ENCODE measurements at regions not wholly inside any gene's neighbourhood (a gene's known extent, or its start where the extent isn't known, plus 50 kb on each side); places are given as distances from the start of the nearest gene placed in this dataset.

DNA sequence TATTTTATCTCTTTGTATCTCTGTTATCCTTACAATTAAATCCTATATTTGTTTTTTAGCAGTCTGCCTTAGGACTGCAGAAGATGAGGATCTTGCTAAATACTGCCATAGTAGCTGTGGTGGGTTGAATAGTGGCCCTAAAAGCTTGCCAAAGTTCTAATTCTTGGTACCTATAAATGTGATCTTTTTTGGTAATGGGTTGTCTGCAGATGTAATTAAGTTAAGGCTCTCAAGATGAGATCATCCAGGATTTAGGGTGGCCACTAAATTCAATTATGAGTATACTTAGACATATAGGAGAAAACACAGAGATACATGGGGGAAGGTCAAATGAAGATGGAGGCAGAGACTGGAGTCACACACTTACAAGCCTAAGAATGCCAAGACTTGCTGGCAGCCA lies 1753.7 kb downstream of the RPA4 start:
- no peak overlapping the region for H2BK5ac ChIP-seq (ENCODE audit: low read depth, low read length, poor library complexity, severe bottlenecking)
- no peak overlapping the region for H4K8ac ChIP-seq (ENCODE audit: low read depth in 2 of 2, low read length in 2 of 2)
- no peak overlapping the region for H3K14ac ChIP-seq (replicated peaks; ENCODE audit: low read depth, low read length)
- intact Hi-C loops (cut with micrococcal nuclease), result no loop called here
- no peak overlapping the region for H3K9ac ChIP-seq (ENCODE audit: low read depth, low read length)
- H4K91ac ChIP-seq (ENCODE audit: insufficient read depth, low read depth, low read length), result no peak overlapping the region
- no peaks in the 10 kb centered on the region for H3K4me1 ChIP-seq (ENCODE audit: control insufficient read depth, insufficient read depth, low read length)
- POLR2A ChIA-PET (ENCODE audit: unreplicated experiment), result no interaction called here
- CTCF ChIA-PET, result no interaction called here
- H2BK15ac ChIP-seq (ENCODE audit: low read depth, low read length), result no peak overlapping the region
- H3K9me3 ChIP-seq (ENCODE audit: control insufficient read depth, insufficient read depth, low read length), result 0 out of 2 replicates have a peak, but pooled peaks cover 2% of the 10 kb centered on the region
- no peak overlapping the region for H3K27ac ChIP-seq (ENCODE audit: insufficient read depth, low read length)
- no TSS peak for BruUV-seq (replicated peaks)
- in situ Hi-C loops (cut with MboI; ENCODE audit: low sequenced_read_pairs), result no loop called here
- H2AK5ac ChIP-seq (ENCODE audit: low read depth, low read length), result no peak overlapping the region
- H3K18ac ChIP-seq (ENCODE audit: low read depth, low read length), result no peak overlapping the region
- no peak overlapping the region for H3K4ac ChIP-seq (ENCODE audit: low read depth, low read length)
- H3K36me3 ChIP-seq (ENCODE audit: control insufficient read depth, insufficient read depth, low read length), result no peaks in the 10 kb centered on the region
- no peaks in the 10 kb centered on the region for H3K9me1 ChIP-seq (ENCODE audit: insufficient read depth, low read length)
- dilution Hi-C loops (cut with HindIII; ENCODE audit: low sequenced_read_pairs, unreplicated experiment), result no loop called here
- H4K20me1 ChIP-seq (ENCODE audit: insufficient read depth, low read length), result no peaks in the 10 kb centered on the region
- H2AFZ ChIP-seq (replicated peaks; ENCODE audit: low read length, poor library complexity), result no peak overlapping the region
- H2BK120ac ChIP-seq (ENCODE audit: low read depth, low read length), result no peak overlapping the region
- no peak overlapping the region for H3K4me2 ChIP-seq (ENCODE audit: low read depth, low read length)
- no peak for ATAC-seq (ENCODE audit: low read depth)
- no peak overlapping the region for H3K23ac ChIP-seq (ENCODE audit: low read depth, low read length)
- no peak for DNase-seq
- no peak overlapping the region for H4K5ac ChIP-seq (ENCODE audit: low read depth, low read length)
- no peak overlapping the region for H3K56ac ChIP-seq (ENCODE audit: extremely low read depth, insufficient read depth, low read length)
- TF ChIP-seq CEBPB (IDR thresholded peaks at IDR 0.05; ENCODE audit: low read depth, low read length) (no peak), POLR2A (IDR thresholded peaks at IDR 0.05; ENCODE audit: low read depth, low read length) (no peak), ELK1 (IDR thresholded peaks at IDR 0.05; ENCODE audit: borderline replicate concordance, low read depth, low read length) (no peak), MAZ (IDR thresholded peaks at IDR 0.05; ENCODE audit: borderline replicate concordance, low read depth, low read length) (no peak), FOS (IDR thresholded peaks at IDR 0.05; ENCODE audit: low read depth, low read length) (no peak), CHD1 (IDR thresholded peaks at IDR 0.05; ENCODE audit: low read depth, low read length) (no peak), NFE2L2 (IDR thresholded peaks at IDR 0.05; ENCODE audit: low read depth, low read length) (no peak)
- TF ChIP-seq, protein P1, sequence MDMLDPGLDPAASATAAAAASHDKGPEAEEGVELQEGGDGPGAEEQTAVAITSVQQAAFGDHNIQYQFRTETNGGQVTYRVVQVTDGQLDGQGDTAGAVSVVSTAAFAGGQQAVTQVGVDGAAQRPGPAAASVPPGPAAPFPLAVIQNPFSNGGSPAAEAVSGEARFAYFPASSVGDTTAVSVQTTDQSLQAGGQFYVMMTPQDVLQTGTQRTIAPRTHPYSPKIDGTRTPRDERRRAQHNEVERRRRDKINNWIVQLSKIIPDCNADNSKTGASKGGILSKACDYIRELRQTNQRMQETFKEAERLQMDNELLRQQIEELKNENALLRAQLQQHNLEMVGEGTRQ (IDR thresholded peaks at IDR 0.05; ENCODE audit: low read depth, low read length), result no peak
- no peak overlapping the region for H2AK9ac ChIP-seq (replicated peaks; ENCODE audit: low read depth, low read length, poor library complexity)
- no peak overlapping the region for H3K4me3 ChIP-seq (ENCODE audit: insufficient read depth, low read depth, low read length)
- no peaks in the 10 kb centered on the region for H3K79me1 ChIP-seq (ENCODE audit: low read depth in 1 of 2, low read length in 2 of 2)
- no peaks in the 10 kb centered on the region for H3K27me3 ChIP-seq (ENCODE audit: control insufficient read depth, insufficient read depth, low read length)
- H2BK20ac ChIP-seq (ENCODE audit: low read depth, low read length), result no peak overlapping the region
